ENCODE measurements at regions not wholly inside any gene's neighbourhood (a gene's known extent, or its start where the extent isn't known, plus 50 kb on each side); places are given as distances from the start of the nearest gene placed in this dataset.
"Not testable (repeated sequence)": the region's sequence is repeated elsewhere in the genome, so short reads cannot be mapped to it uniquely, and the experiment has no call there.

GRCh38 chr1:95167503-95167902, 50.3 kb downstream of the TLCD4 start:
- H3K27me3 ChIP-seq (ENCODE audit: control insufficient read depth in 1 of 2, insufficient read depth in 2 of 2, low read length in 2 of 2); H3K27ac ChIP-seq (ENCODE audit: extremely low read length, insufficient read depth, low read length); H3K79me2 ChIP-seq (ENCODE audit: insufficient read depth, low read length); H3K36me3 ChIP-seq (replicated peaks in 1 of 2; ENCODE audit: control insufficient read depth in 1 of 2, insufficient read depth in 2 of 2, low read length in 2 of 2); H3K9ac ChIP-seq (ENCODE audit: insufficient read depth, low read depth, low read length); H3K9me3 ChIP-seq (ENCODE audit: low read length); H3K4me2 ChIP-seq (ENCODE audit: low read depth, low read length); H4K20me1 ChIP-seq (ENCODE audit: insufficient read depth, low read length); CTCF ChIA-PET (ENCODE audit: low intra/inter-chr PET ratio, low total read pairs); DNase-seq (ENCODE audit: low spot score); BruUV-seq (replicated peaks); FAIRE-seq; H3K4me3 ChIP-seq (replicated peaks in 1 of 3; ENCODE audit: insufficient read depth in 1 of 3, low read depth in 2 of 3, low read length in 3 of 3); H2AFZ ChIP-seq (ENCODE audit: low read length); ATAC-seq; POLR2A ChIA-PET; in situ Hi-C loops (cut with HindIII; ENCODE audit: extremely low pct_ligation_motif_present, low pct_unique_long_range_greater_than_20kb): not testable (repeated sequence)
- intact Hi-C loops (cut with micrococcal nuclease; ENCODE audit: unreplicated experiment) = loop anchor here (5.0 kb wide), 1 partner anchor 65 kb away; the partner anchor contains the start of gene RWDD3
- 78% methylated on average over 7 of the region's 8 CpGs for WGBS (ENCODE audit: low lambda C conversion rate)
- H3K4me1 ChIP-seq (ENCODE audit: insufficient read depth, low read length) = peaks cover 11% of the 10 kb centered on the region

- POLR2A ChIA-PET = no interaction called here
- Histone ChIP-seq H3K79me2 (ENCODE audit: insufficient read depth, low read length) (no peaks in the 10 kb centered on the region), H3K9ac (ENCODE audit: insufficient read depth, low read depth, low read length) (no peak overlapping the region), H3K4me2 (ENCODE audit: low read depth, low read length) (no peak overlapping the region), H4K20me1 (ENCODE audit: insufficient read depth, low read length) (no peaks in the 10 kb centered on the region), H3K27me3 (ENCODE audit: control insufficient read depth in 1 of 2, insufficient read depth in 2 of 2, low read length in 2 of 2) (no peaks in the 10 kb centered on the region), H3K4me1 (ENCODE audit: insufficient read depth, low read length) (peaks cover 11% of the 10 kb centered on the region), H2AFZ (ENCODE audit: low read length) (no peak overlapping the region), H3K4me3 (replicated peaks in 1 of 3; ENCODE audit: insufficient read depth in 1 of 3, low read depth in 2 of 3, low read length in 3 of 3) (no peak overlapping the region), H3K27ac (ENCODE audit: extremely low read length, insufficient read depth, low read length) (no peak overlapping the region), H3K9me3 (ENCODE audit: low read length) (no peaks in the 10 kb centered on the region), H3K36me3 (replicated peaks in 1 of 2; ENCODE audit: control insufficient read depth in 1 of 2, insufficient read depth in 2 of 2, low read length in 2 of 2) (0 out of 5 replicates have a peak, but pooled peaks cover 0 to 3% of the 10 kb centered on the region in 2 experiments)
- BruUV-seq (replicated peaks) = no TSS peak
- TF ChIP-seq ZNF484 (CRISPR knock-in tag; IDR thresholded peaks at IDR 0.05; ENCODE audit: borderline replicate concordance, low read depth) (no peak), IKZF1 (IDR thresholded peaks at IDR 0.05) (no peak), ZBTB39 (CRISPR knock-in tag; IDR thresholded peaks at IDR 0.05) (no peak), NCOA5 (CRISPR knock-in tag; IDR thresholded peaks at IDR 0.05) (no peak)
- TF ChIP-seq, protein P1, sequence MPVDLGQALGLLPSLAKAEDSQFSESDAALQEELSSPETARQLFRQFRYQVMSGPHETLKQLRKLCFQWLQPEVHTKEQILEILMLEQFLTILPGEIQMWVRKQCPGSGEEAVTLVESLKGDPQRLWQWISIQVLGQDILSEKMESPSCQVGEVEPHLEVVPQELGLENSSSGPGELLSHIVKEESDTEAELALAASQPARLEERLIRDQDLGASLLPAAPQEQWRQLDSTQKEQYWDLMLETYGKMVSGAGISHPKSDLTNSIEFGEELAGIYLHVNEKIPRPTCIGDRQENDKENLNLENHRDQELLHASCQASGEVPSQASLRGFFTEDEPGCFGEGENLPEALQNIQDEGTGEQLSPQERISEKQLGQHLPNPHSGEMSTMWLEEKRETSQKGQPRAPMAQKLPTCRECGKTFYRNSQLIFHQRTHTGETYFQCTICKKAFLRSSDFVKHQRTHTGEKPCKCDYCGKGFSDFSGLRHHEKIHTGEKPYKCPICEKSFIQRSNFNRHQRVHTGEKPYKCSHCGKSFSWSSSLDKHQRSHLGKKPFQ (CRISPR knock-in tag; IDR thresholded peaks at IDR 0.05; ENCODE audit: insufficient replicate concordance) = no peak
- TF ChIP-seq, protein P2, sequence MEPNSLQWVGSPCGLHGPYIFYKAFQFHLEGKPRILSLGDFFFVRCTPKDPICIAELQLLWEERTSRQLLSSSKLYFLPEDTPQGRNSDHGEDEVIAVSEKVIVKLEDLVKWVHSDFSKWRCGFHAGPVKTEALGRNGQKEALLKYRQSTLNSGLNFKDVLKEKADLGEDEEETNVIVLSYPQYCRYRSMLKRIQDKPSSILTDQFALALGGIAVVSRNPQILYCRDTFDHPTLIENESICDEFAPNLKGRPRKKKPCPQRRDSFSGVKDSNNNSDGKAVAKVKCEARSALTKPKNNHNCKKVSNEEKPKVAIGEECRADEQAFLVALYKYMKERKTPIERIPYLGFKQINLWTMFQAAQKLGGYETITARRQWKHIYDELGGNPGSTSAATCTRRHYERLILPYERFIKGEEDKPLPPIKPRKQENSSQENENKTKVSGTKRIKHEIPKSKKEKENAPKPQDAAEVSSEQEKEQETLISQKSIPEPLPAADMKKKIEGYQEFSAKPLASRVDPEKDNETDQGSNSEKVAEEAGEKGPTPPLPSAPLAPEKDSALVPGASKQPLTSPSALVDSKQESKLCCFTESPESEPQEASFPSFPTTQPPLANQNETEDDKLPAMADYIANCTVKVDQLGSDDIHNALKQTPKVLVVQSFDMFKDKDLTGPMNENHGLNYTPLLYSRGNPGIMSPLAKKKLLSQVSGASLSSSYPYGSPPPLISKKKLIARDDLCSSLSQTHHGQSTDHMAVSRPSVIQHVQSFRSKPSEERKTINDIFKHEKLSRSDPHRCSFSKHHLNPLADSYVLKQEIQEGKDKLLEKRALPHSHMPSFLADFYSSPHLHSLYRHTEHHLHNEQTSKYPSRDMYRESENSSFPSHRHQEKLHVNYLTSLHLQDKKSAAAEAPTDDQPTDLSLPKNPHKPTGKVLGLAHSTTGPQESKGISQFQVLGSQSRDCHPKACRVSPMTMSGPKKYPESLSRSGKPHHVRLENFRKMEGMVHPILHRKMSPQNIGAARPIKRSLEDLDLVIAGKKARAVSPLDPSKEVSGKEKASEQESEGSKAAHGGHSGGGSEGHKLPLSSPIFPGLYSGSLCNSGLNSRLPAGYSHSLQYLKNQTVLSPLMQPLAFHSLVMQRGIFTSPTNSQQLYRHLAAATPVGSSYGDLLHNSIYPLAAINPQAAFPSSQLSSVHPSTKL (CRISPR knock-in tag; IDR thresholded peaks at IDR 0.05) = no peak
- TF ChIP-seq, protein P3, sequence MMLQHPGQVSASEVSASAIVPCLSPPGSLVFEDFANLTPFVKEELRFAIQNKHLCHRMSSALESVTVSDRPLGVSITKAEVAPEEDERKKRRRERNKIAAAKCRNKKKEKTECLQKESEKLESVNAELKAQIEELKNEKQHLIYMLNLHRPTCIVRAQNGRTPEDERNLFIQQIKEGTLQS (CRISPR knock-in tag; IDR thresholded peaks at IDR 0.05) = no peak
- no peak for FAIRE-seq
- in situ Hi-C loops (cut with HindIII; ENCODE audit: extremely low pct_ligation_motif_present, low pct_unique_long_range_greater_than_20kb) (no loop called here), intact Hi-C loops (cut with micrococcal nuclease; ENCODE audit: unreplicated experiment) (loop anchor here (5.0 kb wide), 1 partner anchor 64 kb away; the partner anchor contains the start of gene RWDD3)
- DNase-seq (ENCODE audit: low spot score) = no peak
- WGBS (ENCODE audit: low lambda C conversion rate) = 97% methylated on average over 2 of the region's 2 CpGs
- ATAC-seq = no peak
- CTCF ChIA-PET (ENCODE audit: low intra/inter-chr PET ratio, low total read pairs) = no interaction called here
Measured at GRCh38 chr1:95168028-95168427, 50.9 kb downstream of the TLCD4 start.

All from HepG2 (cell line).